ENCODE measurements at regions not wholly inside any gene's neighbourhood (a gene's known extent, or its start where the extent isn't known, plus 50 kb on each side); places are given as distances from the start of the nearest gene placed in this dataset.

GRCh38 chr14:71267691-71268090 is 360.4 kb downstream of the PCNX1 start:
- Histone ChIP-seq H3K9me3 (ENCODE audit: control insufficient read depth, insufficient read depth, low read length) (no peaks in the 10 kb centered on the region), H3K9ac (ENCODE audit: low read depth, low read length) (no peak overlapping the region)

GRCh38 chr14:71270111-71270510 is 362.9 kb downstream of the PCNX1 start:
- Histone ChIP-seq H3K9me3 (ENCODE audit: control insufficient read depth, insufficient read depth, low read length) (no peaks in the 10 kb centered on the region), H3K36me3 (ENCODE audit: control insufficient read depth, insufficient read depth, low read length) (no peaks in the 10 kb centered on the region), H3K9ac (ENCODE audit: low read depth, low read length) (no peak overlapping the region), H3K27me3 (ENCODE audit: control insufficient read depth, insufficient read depth, low read length) (no peaks in the 10 kb centered on the region), H3K4me1 (ENCODE audit: control insufficient read depth, insufficient read depth, low read length) (no peaks in the 10 kb centered on the region), H3K4me3 (ENCODE audit: low read depth, low read length) (no peak overlapping the region)

More at GRCh38 chr14:71267691-71268090, 360.4 kb downstream of the PCNX1 start:
- Histone ChIP-seq H3K4me1 (ENCODE audit: control insufficient read depth, insufficient read depth, low read length) (no peaks in the 10 kb centered on the region), H3K4me3 (ENCODE audit: low read depth, low read length) (no peak overlapping the region), H3K27me3 (ENCODE audit: control insufficient read depth, insufficient read depth, low read length) (no peaks in the 10 kb centered on the region), H3K36me3 (ENCODE audit: control insufficient read depth, insufficient read depth, low read length) (no peaks in the 10 kb centered on the region)

- Histone ChIP-seq H3K9ac (ENCODE audit: low read depth, low read length) (no peak overlapping the region), H3K4me1 (ENCODE audit: control insufficient read depth, insufficient read depth, low read length) (no peaks in the 10 kb centered on the region), H3K9me3 (ENCODE audit: control insufficient read depth, insufficient read depth, low read length) (no peaks in the 10 kb centered on the region), H3K4me3 (ENCODE audit: low read depth, low read length) (no peak overlapping the region), H3K36me3 (ENCODE audit: control insufficient read depth, insufficient read depth, low read length) (no peaks in the 10 kb centered on the region), H3K27me3 (ENCODE audit: control insufficient read depth, insufficient read depth, low read length) (no peaks in the 10 kb centered on the region)
Measured at GRCh38 chr14:71271166-71271945, 364.1 kb downstream of the PCNX1 start.

- H3K27me3 ChIP-seq (ENCODE audit: control insufficient read depth, insufficient read depth, low read length): no peaks in the 10 kb centered on the region
- no peaks in the 10 kb centered on the region for H3K9me3 ChIP-seq (ENCODE audit: control insufficient read depth, insufficient read depth, low read length)
- no peak overlapping the region for H3K9ac ChIP-seq (ENCODE audit: low read depth, low read length)
- H3K4me3 ChIP-seq (ENCODE audit: low read depth, low read length): no peak overlapping the region
- no peaks in the 10 kb centered on the region for H3K36me3 ChIP-seq (ENCODE audit: control insufficient read depth, insufficient read depth, low read length)
- H3K4me1 ChIP-seq (ENCODE audit: control insufficient read depth, insufficient read depth, low read length): no peaks in the 10 kb centered on the region
Measured at GRCh38 chr14:71273366-71273765, 366.1 kb downstream of the PCNX1 start.

GRCh38 chr14:71284048-71284447 is 376.8 kb downstream of the PCNX1 start:
- Histone ChIP-seq H3K4me3 (ENCODE audit: low read depth, low read length) (no peak overlapping the region), H3K9me3 (ENCODE audit: control insufficient read depth, insufficient read depth, low read length) (no peaks in the 10 kb centered on the region), H3K4me1 (ENCODE audit: control insufficient read depth, insufficient read depth, low read length) (no peaks in the 10 kb centered on the region), H3K9ac (ENCODE audit: low read depth, low read length) (no peak overlapping the region), H3K36me3 (ENCODE audit: control insufficient read depth, insufficient read depth, low read length) (no peaks in the 10 kb centered on the region), H3K27me3 (ENCODE audit: control insufficient read depth, insufficient read depth, low read length) (no peaks in the 10 kb centered on the region)

GRCh38 chr14:71286126-71286525 is 378.9 kb downstream of the PCNX1 start:
- Histone ChIP-seq H3K9me3 (ENCODE audit: control insufficient read depth, insufficient read depth, low read length) (no peaks in the 10 kb centered on the region), H3K4me1 (ENCODE audit: control insufficient read depth, insufficient read depth, low read length) (no peaks in the 10 kb centered on the region), H3K9ac (ENCODE audit: low read depth, low read length) (no peak overlapping the region), H3K27me3 (ENCODE audit: control insufficient read depth, insufficient read depth, low read length) (no peaks in the 10 kb centered on the region), H3K36me3 (ENCODE audit: control insufficient read depth, insufficient read depth, low read length) (no peaks in the 10 kb centered on the region), H3K4me3 (ENCODE audit: low read depth, low read length) (no peak overlapping the region)

GRCh38 chr14:71287567-71287966 is 380.3 kb downstream of the PCNX1 start:
- H3K9me3 ChIP-seq (ENCODE audit: control insufficient read depth, insufficient read depth, low read length): no peaks in the 10 kb centered on the region
- H3K36me3 ChIP-seq (ENCODE audit: control insufficient read depth, insufficient read depth, low read length): no peaks in the 10 kb centered on the region
- no peaks in the 10 kb centered on the region for H3K27me3 ChIP-seq (ENCODE audit: control insufficient read depth, insufficient read depth, low read length)
- H3K9ac ChIP-seq (ENCODE audit: low read depth, low read length): no peak overlapping the region
- H3K4me1 ChIP-seq (ENCODE audit: control insufficient read depth, insufficient read depth, low read length): no peaks in the 10 kb centered on the region
- H3K4me3 ChIP-seq (ENCODE audit: low read depth, low read length): no peak overlapping the region

- Histone ChIP-seq H3K27me3 (ENCODE audit: control insufficient read depth, insufficient read depth, low read length) (no peaks in the 10 kb centered on the region), H3K4me3 (ENCODE audit: low read depth, low read length) (no peak overlapping the region), H3K9me3 (ENCODE audit: control insufficient read depth, insufficient read depth, low read length) (no peaks in the 10 kb centered on the region), H3K9ac (ENCODE audit: low read depth, low read length) (no peak overlapping the region), H3K36me3 (ENCODE audit: control insufficient read depth, insufficient read depth, low read length) (no peaks in the 10 kb centered on the region), H3K4me1 (ENCODE audit: control insufficient read depth, insufficient read depth, low read length) (no peaks in the 10 kb centered on the region)
Measured at GRCh38 chr14:71289536-71289935, 382.3 kb downstream of the PCNX1 start.

- no peak overlapping the region for H3K9ac ChIP-seq (ENCODE audit: low read depth, low read length)
- H3K27me3 ChIP-seq (ENCODE audit: control insufficient read depth, insufficient read depth, low read length): no peaks in the 10 kb centered on the region
- no peaks in the 10 kb centered on the region for H3K4me1 ChIP-seq (ENCODE audit: control insufficient read depth, insufficient read depth, low read length)
- H3K4me3 ChIP-seq (ENCODE audit: low read depth, low read length): no peak overlapping the region
- no peaks in the 10 kb centered on the region for H3K9me3 ChIP-seq (ENCODE audit: control insufficient read depth, insufficient read depth, low read length)
- no peaks in the 10 kb centered on the region for H3K36me3 ChIP-seq (ENCODE audit: control insufficient read depth, insufficient read depth, low read length)
Measured at GRCh38 chr14:71290301-71290700, 383.0 kb downstream of the PCNX1 start.

- Histone ChIP-seq H3K4me3 (ENCODE audit: low read depth, low read length) (no peak overlapping the region), H3K9ac (ENCODE audit: low read depth, low read length) (no peak overlapping the region), H3K27me3 (ENCODE audit: control insufficient read depth, insufficient read depth, low read length) (no peaks in the 10 kb centered on the region)
Measured at GRCh38 chr14:71290960-71291466, 383.8 kb downstream of the PCNX1 start.

GRCh38 chr14:71296184-71296583 is 388.9 kb downstream of the PCNX1 start:
- Histone ChIP-seq H3K36me3 (ENCODE audit: control insufficient read depth, insufficient read depth, low read length) (no peaks in the 10 kb centered on the region), H3K9me3 (ENCODE audit: control insufficient read depth, insufficient read depth, low read length) (no peaks in the 10 kb centered on the region), H3K27me3 (ENCODE audit: control insufficient read depth, insufficient read depth, low read length) (no peaks in the 10 kb centered on the region), H3K9ac (ENCODE audit: low read depth, low read length) (no peak overlapping the region), H3K4me1 (ENCODE audit: control insufficient read depth, insufficient read depth, low read length) (no peaks in the 10 kb centered on the region), H3K4me3 (ENCODE audit: low read depth, low read length) (no peak overlapping the region)

More at GRCh38 chr14:71290960-71291466, 383.8 kb downstream of the PCNX1 start:
- Histone ChIP-seq H3K4me1 (ENCODE audit: control insufficient read depth, insufficient read depth, low read length) (no peaks in the 10 kb centered on the region), H3K36me3 (ENCODE audit: control insufficient read depth, insufficient read depth, low read length) (no peaks in the 10 kb centered on the region), H3K9me3 (ENCODE audit: control insufficient read depth, insufficient read depth, low read length) (no peaks in the 10 kb centered on the region)

GRCh38 chr14:71300566-71301330 is 393.5 kb downstream of the PCNX1 start:
- Histone ChIP-seq H3K4me3 (ENCODE audit: low read depth, low read length) (no peak overlapping the region), H3K36me3 (ENCODE audit: control insufficient read depth, insufficient read depth, low read length) (no peaks in the 10 kb centered on the region), H3K9ac (ENCODE audit: low read depth, low read length) (no peak overlapping the region), H3K27me3 (ENCODE audit: control insufficient read depth, insufficient read depth, low read length) (no peaks in the 10 kb centered on the region), H3K9me3 (ENCODE audit: control insufficient read depth, insufficient read depth, low read length) (no peaks in the 10 kb centered on the region), H3K4me1 (ENCODE audit: control insufficient read depth, insufficient read depth, low read length) (no peaks in the 10 kb centered on the region)
